Transverse colon (tissue), 4 donors: ENCODE measurements at regions not wholly inside any gene's neighbourhood (a gene's known extent, or its start where the extent isn't known, plus 50 kb on each side); places are given as distances from the start of the nearest gene placed in this dataset.

Experiments used
- EP300 ChIP-seq: sonication (generic); formaldehyde crosslinking; IDR thresholded peaks from one replicate; pipeline ENCODE4 v1.6.1; 2017; ENCODE audit warnings: antibody characterized with exemption, low read depth
- POLR2A ChIP-seq: fragments of 450-650 bp; IDR thresholded peaks from one replicate; pipeline ENCODE4 v1.6.1; 2016; ENCODE audit warnings: antibody characterized with exemption, mild to moderate bottlenecking, moderate library complexity
- POLR2AphosphoS5 ChIP-seq, 3 donors: sonication (generic); formaldehyde crosslinking; IDR thresholded peaks; one replicate each; pipeline ENCODE4 v1.6.1; 2016; ENCODE audit warnings: antibody characterized with exemption in 3 of 3
- TF ChIP-seq, protein P1 (sequence below), 5 experiments: fragments of 200-600 bp in 3 of 5; fragments of 450-650 bp in 2 of 5; sonication (generic) in 3 of 5; IDR thresholded peaks; 1 replicate in 2 of 5; 2 replicates in 3 of 5; pipeline ENCODE4 v1.5.1; 2016 to 2017; ENCODE audit warnings: antibody characterized with exemption in 5 of 5, inconsistent platforms in 3 of 5, mild to moderate bottlenecking in 2 of 5, moderate library complexity in 1 of 5

DNA sequence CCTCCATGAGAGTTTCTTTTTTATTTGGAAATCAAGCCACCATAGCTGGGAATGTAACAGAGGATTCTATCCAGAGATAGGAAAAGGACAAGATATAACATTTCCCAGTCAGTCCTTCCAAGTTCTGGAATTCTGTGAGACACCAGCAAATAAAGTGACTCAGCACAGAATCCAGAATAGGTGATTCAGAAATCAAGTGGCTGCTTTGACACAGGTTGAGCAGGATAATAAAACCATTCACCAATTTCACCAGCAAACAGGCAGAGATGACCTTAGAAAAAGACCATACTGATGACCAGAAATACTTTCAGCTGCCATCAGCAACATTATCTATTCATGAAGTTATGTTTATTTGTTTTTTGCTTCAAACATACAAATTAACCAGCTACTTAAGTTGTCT lies 491.5 kb upstream of the TUSC1 start:
- TF ChIP-seq, protein P1, sequence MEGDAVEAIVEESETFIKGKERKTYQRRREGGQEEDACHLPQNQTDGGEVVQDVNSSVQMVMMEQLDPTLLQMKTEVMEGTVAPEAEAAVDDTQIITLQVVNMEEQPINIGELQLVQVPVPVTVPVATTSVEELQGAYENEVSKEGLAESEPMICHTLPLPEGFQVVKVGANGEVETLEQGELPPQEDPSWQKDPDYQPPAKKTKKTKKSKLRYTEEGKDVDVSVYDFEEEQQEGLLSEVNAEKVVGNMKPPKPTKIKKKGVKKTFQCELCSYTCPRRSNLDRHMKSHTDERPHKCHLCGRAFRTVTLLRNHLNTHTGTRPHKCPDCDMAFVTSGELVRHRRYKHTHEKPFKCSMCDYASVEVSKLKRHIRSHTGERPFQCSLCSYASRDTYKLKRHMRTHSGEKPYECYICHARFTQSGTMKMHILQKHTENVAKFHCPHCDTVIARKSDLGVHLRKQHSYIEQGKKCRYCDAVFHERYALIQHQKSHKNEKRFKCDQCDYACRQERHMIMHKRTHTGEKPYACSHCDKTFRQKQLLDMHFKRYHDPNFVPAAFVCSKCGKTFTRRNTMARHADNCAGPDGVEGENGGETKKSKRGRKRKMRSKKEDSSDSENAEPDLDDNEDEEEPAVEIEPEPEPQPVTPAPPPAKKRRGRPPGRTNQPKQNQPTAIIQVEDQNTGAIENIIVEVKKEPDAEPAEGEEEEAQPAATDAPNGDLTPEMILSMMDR (IDR thresholded peaks at IDR 0.05) = no peak
- TF ChIP-seq POLR2A = no peak
- TF ChIP-seq POLR2AphosphoS5 (IDR thresholded peaks at IDR 0.05) = no peak
- TF ChIP-seq EP300 = no peak
